Pancreas (tissue), 10 donors: ENCODE measurements at regions not wholly inside any gene's neighbourhood (a gene's known extent, or its start where the extent isn't known, plus 50 kb on each side); places are given as distances from the start of the nearest gene placed in this dataset.

ENCODE experiments used
- ATAC-seq, 4 donors: fragments of 200-7000 bp; cut with Tn5 transposase; one replicate each; pipeline versions ENCODE4 v1.8.0 to v1.9.1; 2020; ENCODE audit warnings: mild to moderate bottlenecking in 4 of 4, moderate library complexity in 4 of 4
- DNase-seq, 6 donors: peaks; one replicate each; pipeline ENCODE4 v3.0.0-alpha.2; 2020
- FAIRE-seq: peaks from 2 replicates; lab custom pipeline; 2012; peaks lifted over from hg19 to GRCh38; lab: Jason Lieb, UNC
- H3K27ac ChIP-seq, 4 donors: fragments of 200-600 bp; sonication (generic); 1 replicate in 3 of 4; 2 replicates in 1 of 4; pipeline versions ENCODE4 v1.5.0 to v1.8.0; 2020
- H3K27me3 ChIP-seq, 4 donors: fragments of 200-600 bp; one replicate each; pipeline ENCODE4 v1.8.0; 2021
- H3K36me3 ChIP-seq, 3 donors: fragments of 200-600 bp; sonication (generic) in 1 of 3; one replicate each; pipeline versions ENCODE4 v1.5.0 to v1.8.0; 2020 to 2021
- H3K4me1 ChIP-seq, 3 donors: fragments of 200-600 bp; one replicate each; pipeline ENCODE4 v1.8.0; 2021
- H3K4me3 ChIP-seq, 4 donors: fragments of 200-600 bp; sonication (generic) in 2 of 4; one replicate each; pipeline versions ENCODE4 v1.5.0 to v1.8.0; 2020 to 2021
- H3K9me3 ChIP-seq, 4 donors: fragments of 200-600 bp; one replicate each; pipeline ENCODE4 v1.8.0; 2021
- CTCF ChIP-seq, 4 donors: fragments of 200-600 bp; sonication (generic) in 3 of 4; IDR thresholded peaks; one replicate each; pipeline versions ENCODE4 v1.5.0 to v1.8.0; 2021; ENCODE audit warnings: antibody characterized with exemption in 4 of 4
- WGBS, 2 donors: extraction: QIAGEN DNeasy Blood & Tissue Kit; methylation state at CpG; one replicate each; pipeline ENCODE4 v1.1.7; 2013; 5-methylcytosine and 5-hydroxymethylcytosine counted together
- intact Hi-C, 3 donors: fragments of 100-400 bp; cut with DNase I; formaldehyde crosslinking; loops; one replicate each; pipeline versions ENCODE4 v1.11.1 to v1.14.2; 2022
- donor health status: healthy with polysubstance abuse.
- donor health status: DM: no; HTN: no; CAD: no; lungs with moderate emphysema.
- donor health status: DM: no; HTN: no; CAD: no.
- donor health status: control.
- donor health status: control.
- donor health status: Bipolar disorder and iron deficiency.
- donor health status: DM: yes; HTN: yes; CAD: no.
- donor health status: DM: no; HTN: no; CAD: no.
- donor health status: DM: no; HTN: no; CAD: no.
- donor health status: DM: yes; HTN: yes; CAD: no.

GRCh38 chr21:15138490-15138889 is 73.7 kb upstream of the NRIP1 start:
- intact Hi-C loops = no loop called here
- FAIRE-seq = no peak
- peak in 5 of 6 donors; percentile 66 to 82 (median 70) for DNase-seq
- Histone ChIP-seq H3K4me1 (peaks cover 25 to 50% (median 49%) of the 10 kb centered on the region in 3 donors), H3K4me3 (no peak overlapping the region), H3K36me3 (no peaks in the 10 kb centered on the region), H3K27ac (peak overlapping the region in 3 of 4 donors; percentile 63 to 86 (median 85)), H3K27me3 (no peaks in the 10 kb centered on the region), H3K9me3 (no peaks in the 10 kb centered on the region)
- peak in 2 of 4 donors; percentile 2 to 3 for ATAC-seq
- WGBS, 2 donors = 8 to 10% methylated on average over 7 of the region's 7 CpGs
- TF ChIP-seq CTCF (IDR thresholded peaks at IDR 0.05) = no peak

- Histone ChIP-seq H3K27ac (peak overlapping the region; percentile 63 to 86 (median 78)), H3K4me3 (peak overlapping the region in 2 of 4 donors; percentile 18 to 22), H3K4me1 (peaks cover 23 to 43% (median 39%) of the 10 kb centered on the region in 3 donors), H3K9me3 (no peaks in the 10 kb centered on the region), H3K27me3 (no peaks in the 10 kb centered on the region), H3K36me3 (no peaks in the 10 kb centered on the region)
- intact Hi-C loops = loop anchor here in 1 of 3 donors (10.0 kb wide), 1 partner anchor 65 kb away; no protein-coding TSS in a partner anchor
- DNase-seq = no peak
- ATAC-seq = peak in 1 of 4 donors; percentile 1
- WGBS, 2 donors = 9 to 13% methylated on average over 4 of the region's 4 CpGs
- no peak for TF ChIP-seq CTCF (IDR thresholded peaks at IDR 0.05)
- FAIRE-seq = no peak
Measured at GRCh38 chr21:15139898-15140297, 75.1 kb upstream of the NRIP1 start.

- Histone ChIP-seq H3K9me3 (no peaks in the 10 kb centered on the region), H3K4me1 (peaks cover 23 to 39% (median 33%) of the 10 kb centered on the region in 3 donors), H3K4me3 (peak overlapping the region in 2 of 4 donors; percentile 19 to 22), H3K36me3 (no peaks in the 10 kb centered on the region), H3K27me3 (no peaks in the 10 kb centered on the region), H3K27ac (peak overlapping the region; percentile 63 to 86 (median 78))
- 6 to 7% methylated on average over 9 of the region's 9 CpGs for WGBS, 2 donors
- TF ChIP-seq CTCF (IDR thresholded peaks at IDR 0.05) = no peak
- intact Hi-C loops = loop anchor here in 1 of 3 donors (10.0 kb wide), 1 partner anchor 66 kb away; no protein-coding TSS in a partner anchor
- FAIRE-seq = peak; percentile 70
- peak; percentile 60 to 92 (median 85) for DNase-seq
- ATAC-seq = peak; percentile 92 to 95 (median 94)
Measured at GRCh38 chr21:15140321-15141019, 75.7 kb upstream of the NRIP1 start.

GRCh38 chr21:15141261-15141970 is 76.6 kb upstream of the NRIP1 start:
- peaks cover 23 to 39% (median 33%) of the 10 kb centered on the region in 3 donors for H3K4me1 ChIP-seq
- no peaks in the 10 kb centered on the region for H3K9me3 ChIP-seq
- peak overlapping the region in 2 of 4 donors; percentile 4 to 19 for H3K4me3 ChIP-seq
- H3K27ac ChIP-seq = peak overlapping the region; percentile 63 to 86 (median 78)
- DNase-seq (peak; percentile 85 to 91 (median 86)), ATAC-seq (peak; percentile 68 to 81 (median 70)), FAIRE-seq (no peak)
- H3K27me3 ChIP-seq = no peaks in the 10 kb centered on the region
- no peak for TF ChIP-seq CTCF (IDR thresholded peaks at IDR 0.05)
- H3K36me3 ChIP-seq = no peaks in the 10 kb centered on the region
- intact Hi-C loops = loop anchor here in 1 of 3 donors (10.0 kb wide), 1 partner anchor 67 kb away; no protein-coding TSS in a partner anchor
- 10% methylated on average over 8 of the region's 8 CpGs for WGBS, 2 donors
